ENCODE measurements at regions not wholly inside any gene's neighbourhood (a gene's known extent, or its start where the extent isn't known, plus 50 kb on each side); places are given as distances from the start of the nearest gene placed in this dataset.
A peak's percentile ranks its signal among the peaks of the same experiment; 100 is the strongest.
"Not testable (repeated sequence)": the region's sequence is repeated elsewhere in the genome, so short reads cannot be mapped to it uniquely, and the experiment has no call there.

DNA sequence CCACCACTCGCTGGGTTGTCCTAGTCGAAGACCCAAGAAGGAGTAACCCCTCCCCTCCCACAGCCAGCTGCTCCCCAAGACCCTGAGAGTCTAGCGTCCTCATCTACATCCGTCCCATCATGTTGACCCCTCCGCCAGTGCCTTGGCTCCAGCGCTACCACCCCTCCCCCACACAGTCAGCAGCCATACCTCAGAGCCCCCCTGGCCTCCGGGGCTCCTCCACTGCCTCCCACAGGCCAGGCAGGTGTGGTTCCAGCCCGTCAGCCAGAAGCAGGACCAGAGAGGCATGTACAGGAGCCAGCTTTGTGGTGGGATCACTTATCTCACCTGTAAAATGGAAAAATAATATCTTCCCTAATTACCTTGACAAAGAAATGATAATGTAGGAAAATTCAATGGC lies 51.5 kb upstream of the PHF21B start:
- no peak for DNase-seq (ENCODE audit: low read depth in 2 of 2)

- peak; percentile 45 to 62 for DNase-seq (ENCODE audit: low read depth in 2 of 2)
Measured at GRCh38 chr22:45064313-45065278, 54.8 kb upstream of the PHF21B start.

DNA sequence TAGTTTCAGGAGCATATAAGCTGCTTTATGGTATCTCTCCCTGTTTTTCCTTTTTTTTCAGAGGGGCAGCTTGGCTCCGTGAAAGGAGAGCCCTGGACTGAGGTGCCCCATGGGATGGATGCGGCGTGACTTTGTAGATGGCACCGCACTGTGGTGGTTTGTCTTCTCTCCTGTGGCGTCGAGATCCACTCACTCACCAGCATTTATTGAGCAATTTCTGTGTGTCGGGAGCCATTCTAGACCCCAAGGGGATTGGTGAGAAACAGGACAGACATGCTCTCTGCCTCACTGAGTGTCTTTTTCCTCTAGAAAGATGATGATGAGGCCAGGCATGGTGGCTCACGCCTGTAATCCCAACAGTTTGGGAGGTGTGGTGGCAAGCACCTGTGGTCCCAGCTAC lies 55.9 kb upstream of the PHF21B start:
- DNase-seq (ENCODE audit: low read depth in 2 of 2) = no peak

DNA sequence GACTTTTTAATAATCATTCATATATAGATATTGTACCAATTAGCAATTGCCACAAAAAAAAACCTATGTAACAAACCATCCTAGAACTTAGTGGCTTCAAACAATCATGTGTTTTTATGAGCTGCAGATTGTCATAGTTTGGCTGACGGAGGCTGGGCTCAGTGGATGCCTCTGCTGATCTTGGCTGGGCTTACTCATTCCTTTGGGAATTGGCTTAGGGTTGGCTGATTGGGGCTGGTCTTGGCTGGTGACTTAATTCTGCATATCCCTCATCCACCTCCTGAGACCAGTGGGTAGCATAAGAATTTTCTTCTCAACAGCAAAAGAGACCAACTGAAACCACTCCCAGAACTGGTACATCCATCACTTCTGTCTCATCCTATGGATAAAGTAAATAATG lies 57.9 kb upstream of the PHF21B start:
- no peak for DNase-seq (ENCODE audit: low read depth in 2 of 2)

DNA sequence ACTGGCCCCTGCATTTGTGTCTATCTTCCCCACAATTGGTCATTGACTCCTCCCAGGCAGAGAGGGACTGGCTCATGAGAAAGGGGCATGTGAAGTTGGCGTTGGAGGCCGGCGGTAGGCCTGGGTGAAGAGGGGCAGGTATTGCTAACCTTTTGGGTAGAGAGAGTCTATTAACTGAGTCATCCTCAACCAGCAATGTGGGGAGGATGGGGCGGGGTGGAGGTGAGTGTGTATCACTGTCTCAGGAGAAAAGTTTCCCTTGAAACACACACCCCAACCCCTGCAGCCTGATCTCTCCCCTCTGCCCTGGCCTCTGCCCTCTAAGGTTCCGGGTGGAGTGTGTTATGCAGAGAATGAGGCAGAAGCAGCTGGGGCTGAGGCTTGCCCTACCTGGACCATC lies 60.1 kb upstream of the PHF21B start:
- peak; percentile 19 to 24 for DNase-seq (ENCODE audit: low read depth in 2 of 2)

GRCh38 chr22:45071618-45072017 lies 61.8 kb upstream of the PHF21B start:
- DNase-seq (ENCODE audit: low read depth in 2 of 2) = no peak

- peak in 1 of 2 donors; percentile 18 for DNase-seq (ENCODE audit: low read depth in 2 of 2)
Measured at GRCh38 chr22:45072322-45072903, 62.6 kb upstream of the PHF21B start.

- DNase-seq (ENCODE audit: low read depth in 2 of 2) = no peak
Measured at GRCh38 chr22:45073064-45073463, 63.3 kb upstream of the PHF21B start.

DNA sequence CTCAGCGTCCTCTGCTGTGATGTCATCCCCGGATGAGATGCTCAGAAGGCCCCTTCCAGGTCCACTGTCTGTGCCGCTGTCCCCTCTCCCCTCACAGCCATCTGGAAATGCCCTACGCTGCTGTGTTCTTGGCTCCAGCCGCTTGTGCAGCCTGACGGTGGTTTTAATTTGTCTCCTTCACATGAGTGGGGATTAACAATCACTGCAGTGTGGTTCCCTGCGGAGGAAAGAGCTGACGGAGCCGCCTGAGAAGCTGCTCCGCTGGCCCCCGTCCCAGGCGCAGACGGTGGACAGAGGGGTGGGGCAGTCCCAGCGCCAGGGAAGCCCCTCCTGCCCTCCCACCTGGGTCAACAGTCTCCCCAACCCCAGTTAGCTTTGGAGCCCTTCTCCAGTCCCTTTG lies 67.5 kb upstream of the PHF21B start:
- no peak for DNase-seq (ENCODE audit: low read depth in 2 of 2)

DNA sequence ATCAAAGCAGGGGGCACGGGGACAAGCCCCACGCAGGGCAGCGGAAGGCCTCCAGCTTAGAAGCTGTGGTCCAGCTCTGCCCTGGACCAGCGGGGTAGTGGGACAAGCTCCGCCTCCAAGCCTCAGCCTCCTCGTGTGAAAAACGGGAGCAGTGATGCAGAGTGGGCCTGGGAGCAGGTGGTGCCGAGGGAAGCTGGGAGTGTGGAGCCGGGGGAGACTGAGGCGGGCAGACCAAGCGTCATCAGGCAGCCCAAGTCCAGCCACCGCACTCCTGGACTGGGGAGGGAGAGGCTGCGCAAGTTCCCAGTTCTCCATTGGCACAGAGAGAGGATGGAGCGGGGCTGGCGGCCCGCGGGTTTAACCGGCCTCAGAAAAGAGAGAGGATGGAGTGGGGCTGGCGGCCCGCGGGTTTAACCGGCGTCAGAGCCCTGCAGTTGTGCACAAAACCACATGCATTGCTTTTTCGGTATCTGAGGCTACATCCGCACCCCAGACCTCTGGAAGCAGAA lies 68.1 kb upstream of the PHF21B start:
- DNase-seq (ENCODE audit: low read depth in 2 of 2) = no peak

GRCh38 chr22:45082795-45083194 lies 73.0 kb upstream of the PHF21B start:
- no peak for DNase-seq (ENCODE audit: low read depth in 2 of 2)

DNA sequence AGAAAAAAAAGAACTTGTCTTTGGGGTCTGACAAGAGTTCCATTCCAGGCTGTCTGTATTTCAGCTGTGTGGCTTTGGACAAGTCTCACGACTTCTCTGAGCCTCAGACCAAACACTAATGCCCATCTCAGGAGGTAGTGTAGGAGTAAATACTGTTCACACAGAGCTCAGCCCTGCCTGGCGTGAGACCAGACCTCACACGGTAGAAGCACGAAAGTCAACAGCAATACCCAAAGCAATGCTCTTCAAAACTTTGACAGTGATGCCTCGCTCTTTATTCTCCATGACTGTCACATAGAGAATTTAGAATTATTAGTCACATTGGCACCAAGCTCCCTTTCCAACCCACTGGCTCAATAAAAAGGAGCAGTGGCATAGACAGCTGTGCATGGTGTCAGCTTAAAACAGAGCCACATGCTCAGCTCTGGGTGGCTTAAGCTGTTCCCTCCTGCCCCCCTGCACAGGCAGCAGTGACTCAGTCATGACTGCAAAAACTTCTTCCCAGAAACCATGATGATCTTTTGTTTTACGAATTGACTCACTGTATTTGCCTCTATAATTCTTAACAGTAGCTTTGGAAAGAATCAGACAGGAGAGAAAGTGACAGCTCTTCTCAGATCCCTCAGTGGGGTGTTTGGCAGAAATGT lies 74.0 kb upstream of the PHF21B start:
- DNase-seq (ENCODE audit: low read depth in 2 of 2) = peak in 1 of 2 donors; percentile 25

DNA sequence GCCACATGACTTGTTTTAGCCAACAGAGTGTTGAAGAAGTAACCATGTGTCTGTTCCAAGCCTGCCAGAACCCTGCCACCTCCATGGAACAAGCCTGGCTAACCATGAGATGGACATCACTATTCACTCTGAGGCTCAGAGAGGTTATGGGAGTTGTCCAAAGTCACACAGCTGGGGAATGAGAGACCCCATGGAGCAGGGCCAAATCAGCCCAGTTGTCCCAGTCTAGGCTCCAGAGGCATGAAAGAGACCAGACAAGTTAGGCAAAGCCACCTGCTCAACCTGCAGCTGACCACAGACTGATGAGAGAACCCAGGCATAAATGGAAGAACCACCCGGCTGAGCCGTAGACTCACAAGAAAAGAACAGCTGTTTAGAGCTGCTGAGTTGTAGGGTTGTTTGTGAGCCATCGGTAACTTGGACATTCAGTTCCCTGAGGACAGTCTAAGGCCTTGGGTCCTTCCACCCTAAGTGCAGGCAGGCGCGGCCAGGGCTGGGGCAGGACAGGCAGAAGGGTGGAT lies 74.7 kb upstream of the PHF21B start:
- no peak for DNase-seq (ENCODE audit: low read depth in 2 of 2)

DNA sequence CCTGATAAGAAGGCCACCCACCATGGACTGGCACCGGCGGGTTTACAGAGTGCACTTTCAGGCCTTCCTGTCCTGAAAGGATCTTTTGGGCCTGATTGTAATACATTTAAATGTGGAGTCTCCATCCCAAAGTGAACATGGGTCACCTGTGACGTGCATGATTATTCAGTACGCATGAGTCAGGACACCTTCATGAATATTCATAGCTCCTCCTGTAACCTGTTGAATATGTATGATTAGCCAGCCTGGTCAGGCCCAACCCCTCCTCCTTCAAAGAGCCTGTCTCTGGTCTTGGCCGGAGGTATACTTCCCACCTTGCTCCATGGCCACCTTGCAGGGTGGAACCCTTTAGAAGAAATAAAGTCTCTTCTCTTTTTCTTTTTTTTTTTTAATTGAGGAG lies 75.9 kb upstream of the NUP50 start:
- DNase-seq (ENCODE audit: low read depth in 2 of 2) = no peak

DNA sequence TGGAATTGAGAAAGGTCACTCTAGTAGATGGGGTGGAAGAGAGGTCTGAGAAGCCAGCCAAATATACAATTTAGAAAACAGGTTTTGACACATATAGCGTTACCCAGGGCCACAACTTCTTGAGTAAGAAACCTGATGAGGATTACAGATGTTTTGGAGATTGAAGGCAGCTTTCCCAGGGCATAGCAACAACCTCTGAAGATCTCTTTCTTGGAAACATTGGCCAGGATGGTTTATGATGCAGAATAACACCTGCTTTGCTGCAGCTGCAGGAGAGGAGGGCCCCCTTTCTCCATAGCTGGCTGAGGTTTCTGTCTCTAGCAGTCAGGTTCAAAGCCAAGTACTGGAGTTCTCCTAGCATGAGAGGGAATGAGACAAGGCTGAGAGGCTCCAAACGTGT lies 75.1 kb upstream of the NUP50 start:
- no peak for DNase-seq (ENCODE audit: low read depth in 2 of 2)

GRCh38 chr22:45090497-45090910 lies 73.2 kb upstream of the NUP50 start:
- DNase-seq (ENCODE audit: low read depth in 2 of 2) = no peak

DNA sequence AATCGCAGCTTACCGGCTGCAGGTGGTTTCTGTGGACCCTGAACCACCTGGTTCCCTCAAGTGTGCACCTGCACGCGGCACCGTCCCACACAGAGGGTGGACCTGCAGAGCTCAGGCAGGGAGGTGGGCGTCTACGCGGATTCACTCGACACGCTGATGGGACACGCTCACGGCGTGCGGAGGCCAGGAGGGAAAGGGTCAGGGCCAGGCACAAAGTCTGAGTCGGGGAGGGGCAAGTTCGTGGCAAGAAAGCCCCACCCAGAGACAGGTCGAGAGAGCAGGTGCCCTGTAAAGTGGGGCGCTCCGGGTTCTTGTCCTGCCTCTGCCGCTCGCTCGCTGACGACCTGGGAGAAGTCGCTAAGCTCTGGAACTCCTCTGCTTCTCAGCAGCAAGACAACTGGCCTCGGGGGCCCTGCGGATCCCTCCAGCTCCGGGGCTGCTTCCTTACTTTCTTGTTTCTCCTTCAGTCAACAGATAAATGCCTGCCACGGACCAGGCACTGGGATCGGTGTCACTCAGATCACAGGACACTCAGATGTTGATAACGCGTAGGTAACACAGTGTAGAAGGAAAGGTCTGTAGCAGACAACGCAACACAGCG lies 72.4 kb upstream of the NUP50 start:
- DNase-seq (ENCODE audit: low read depth in 2 of 2) = no peak

DNA sequence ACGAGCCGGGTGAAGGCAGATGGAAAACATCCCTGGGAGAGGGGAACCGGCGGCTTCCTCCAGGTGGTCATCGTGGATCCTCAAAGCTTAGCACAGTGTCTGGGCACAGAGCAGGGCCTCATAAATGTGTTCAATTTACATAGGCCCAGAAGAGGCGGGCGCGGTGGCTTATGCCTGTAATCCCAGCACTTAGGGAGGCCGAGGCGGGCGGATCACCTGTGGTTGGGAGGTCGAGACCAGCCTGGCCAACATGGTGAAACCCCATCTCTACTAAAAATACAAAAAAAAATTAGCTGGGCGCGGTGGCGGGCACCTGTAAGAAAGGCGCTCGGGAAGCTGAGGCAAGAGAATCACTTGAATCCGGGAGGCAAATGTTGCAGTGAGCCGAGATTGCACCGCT lies 71.8 kb upstream of the NUP50 start:
- not testable (repeated sequence) for DNase-seq (ENCODE audit: low read depth in 2 of 2)

DNA sequence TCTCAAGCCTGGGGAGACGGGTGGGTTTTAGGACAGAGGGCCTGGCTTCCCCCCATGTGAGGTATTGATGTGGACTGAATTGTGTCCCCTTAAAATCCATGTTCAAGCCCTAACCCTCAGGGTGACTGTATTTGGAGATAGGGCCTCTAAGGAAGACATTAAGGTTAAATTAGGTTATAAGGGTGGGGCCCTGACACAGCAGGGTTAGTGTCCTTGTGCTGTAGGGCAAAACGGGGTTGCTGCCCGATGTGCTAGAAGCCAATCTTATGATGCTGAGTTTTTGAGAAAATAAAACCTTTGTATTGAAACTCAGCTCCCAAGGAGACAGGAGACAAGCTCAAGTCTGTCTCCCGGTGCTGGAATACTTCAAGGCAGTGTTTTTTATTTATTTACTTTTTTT lies 71.1 kb upstream of the NUP50 start:
- no peak for DNase-seq (ENCODE audit: low read depth in 2 of 2)

DNA sequence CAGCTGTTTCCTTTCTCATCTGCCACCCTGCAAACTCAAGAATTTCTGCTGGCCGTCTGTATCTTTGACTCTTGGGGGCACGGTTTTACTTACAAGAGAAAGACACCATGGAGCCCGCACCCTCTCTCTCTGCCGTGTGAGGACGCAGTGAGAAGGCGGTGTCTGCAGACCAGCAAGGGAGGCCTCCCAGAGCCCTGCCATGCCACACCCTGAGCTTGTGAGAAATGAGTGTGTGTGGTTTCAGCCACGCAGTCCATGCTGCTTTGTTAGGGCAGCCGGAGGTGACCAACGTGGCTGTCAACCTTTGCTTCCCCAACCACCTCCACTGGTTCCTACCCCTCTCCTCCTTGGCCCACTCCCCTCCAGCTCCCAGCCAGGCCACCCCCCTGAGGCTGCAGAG lies 70.1 kb upstream of the NUP50 start:
- DNase-seq (ENCODE audit: low read depth in 2 of 2) = no peak

DNA sequence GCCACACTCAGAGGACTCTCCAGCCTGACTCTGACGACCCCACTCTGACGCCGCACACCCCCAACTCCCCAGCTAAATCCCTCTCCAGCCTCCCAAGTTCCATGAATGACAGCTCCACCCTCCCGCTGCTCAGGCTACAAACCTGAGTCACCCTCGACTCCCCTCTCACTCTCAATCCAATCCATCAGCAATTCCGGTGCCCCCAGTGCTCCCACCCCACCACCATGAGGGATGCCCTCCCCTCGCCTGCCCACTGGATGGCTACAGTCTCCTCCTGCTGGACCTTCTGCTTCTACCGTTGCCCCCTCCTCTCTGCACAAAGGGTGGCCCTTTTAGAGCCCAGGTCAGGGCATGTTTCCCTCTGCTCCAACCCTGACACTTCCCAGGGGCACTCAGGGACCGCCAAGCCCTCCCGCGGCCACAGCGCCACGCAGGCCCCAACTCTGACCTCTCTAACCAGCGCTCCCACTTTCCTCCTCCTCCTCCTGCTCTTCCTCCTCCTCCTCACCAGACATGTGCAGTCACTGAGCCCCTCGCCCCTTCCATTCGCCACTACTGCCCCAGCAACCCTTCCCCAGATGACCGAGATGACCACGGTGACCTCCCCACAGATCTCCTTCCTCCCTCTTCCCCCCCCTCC lies 69.5 kb upstream of the NUP50 start:
- DNase-seq (ENCODE audit: low read depth in 2 of 2) = no peak
